IPS-15b (cell line): ENCODE measurements at regions not wholly inside any gene's neighbourhood (a gene's known extent, or its start where the extent isn't known, plus 50 kb on each side); places are given as distances from the start of the nearest gene placed in this dataset.
"Not testable (repeated sequence)": the region's sequence is repeated elsewhere in the genome, so short reads cannot be mapped to it uniquely, and the experiment has no call there.

Experiments
- H3K27me3 ChIP-seq: one replicate; pipeline ENCODE4 v1.6.1; 2013; ENCODE audit warnings: low read length; ENCODE audit not compliant: control insufficient read depth, insufficient read depth
- H3K36me3 ChIP-seq: one replicate; pipeline ENCODE4 v1.6.1; 2013; ENCODE audit warnings: low read length; ENCODE audit not compliant: control insufficient read depth, insufficient read depth
- H3K4me1 ChIP-seq: one replicate; pipeline ENCODE4 v1.6.1; 2013; ENCODE audit warnings: mild to moderate bottlenecking, low read length; ENCODE audit not compliant: control insufficient read depth, insufficient read depth
- H3K4me3 ChIP-seq: one replicate; pipeline ENCODE4 v1.5.1; 2013; ENCODE audit warnings: low read depth, low read length
- H3K9ac ChIP-seq: one replicate; pipeline ENCODE4 v1.6.1; 2013; ENCODE audit warnings: low read depth, mild to moderate bottlenecking, low read length
- H3K9me3 ChIP-seq: one replicate; pipeline ENCODE4 v1.6.1; 2013; ENCODE audit warnings: mild to moderate bottlenecking, low read length; ENCODE audit not compliant: control insufficient read depth, insufficient read depth

GRCh38 chrX:538311-538710, 92.3 kb upstream of the SHOX start:
- H3K9ac ChIP-seq, result no peak overlapping the region
- H3K27me3 ChIP-seq, result no peaks in the 10 kb centered on the region
- no peaks in the 10 kb centered on the region for H3K9me3 ChIP-seq
- no peaks in the 10 kb centered on the region for H3K4me1 ChIP-seq
- H3K36me3 ChIP-seq, result no peaks in the 10 kb centered on the region
- H3K4me3 ChIP-seq, result no peak overlapping the region

DNA sequence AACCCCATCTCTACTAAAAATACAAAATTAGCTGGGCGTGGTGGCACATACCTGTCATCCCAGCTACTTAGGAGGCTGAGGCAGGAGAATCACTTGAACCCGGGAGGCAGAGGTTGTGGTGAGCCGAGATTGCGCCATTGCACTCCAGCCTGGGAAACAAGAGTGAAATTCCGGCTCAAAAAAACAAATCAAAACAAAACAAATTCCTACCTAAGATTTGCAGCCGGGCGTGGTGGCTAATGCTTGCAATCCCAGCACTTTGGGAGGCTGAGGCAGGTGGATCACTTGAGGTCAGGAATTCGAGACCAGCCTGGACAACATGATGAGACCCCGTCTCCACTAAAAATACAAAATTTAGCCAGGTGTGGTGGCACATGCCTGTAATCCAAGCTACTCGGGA, 89.6 kb upstream of the SHOX start:
- not testable (repeated sequence) for H3K9ac ChIP-seq, H3K9me3 ChIP-seq, H3K4me1 ChIP-seq, H3K27me3 ChIP-seq, H3K36me3 ChIP-seq, H3K4me3 ChIP-seq

DNA sequence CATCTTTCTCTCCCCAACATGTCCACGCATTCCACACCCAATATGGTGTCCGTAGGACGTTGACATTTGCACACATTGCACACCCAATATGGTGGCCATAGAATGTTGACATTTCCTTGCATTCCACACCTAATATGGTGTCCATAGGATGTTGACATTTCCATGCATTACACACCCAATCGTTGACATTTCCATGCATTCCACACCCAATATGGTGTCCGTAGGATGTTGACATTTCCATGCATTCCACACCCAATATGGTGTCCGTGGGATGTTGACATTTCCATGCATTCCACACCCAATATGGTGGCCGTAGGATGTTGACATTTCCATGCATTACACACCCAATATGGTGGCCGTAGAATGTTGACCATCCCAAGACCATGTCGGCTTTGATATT, 88.4 kb upstream of the SHOX start:
- no peak overlapping the region for H3K4me3 ChIP-seq
- no peaks in the 10 kb centered on the region for H3K9me3 ChIP-seq
- no peaks in the 10 kb centered on the region for H3K27me3 ChIP-seq
- no peak overlapping the region for H3K9ac ChIP-seq
- H3K4me1 ChIP-seq, result no peaks in the 10 kb centered on the region
- no peaks in the 10 kb centered on the region for H3K36me3 ChIP-seq

DNA sequence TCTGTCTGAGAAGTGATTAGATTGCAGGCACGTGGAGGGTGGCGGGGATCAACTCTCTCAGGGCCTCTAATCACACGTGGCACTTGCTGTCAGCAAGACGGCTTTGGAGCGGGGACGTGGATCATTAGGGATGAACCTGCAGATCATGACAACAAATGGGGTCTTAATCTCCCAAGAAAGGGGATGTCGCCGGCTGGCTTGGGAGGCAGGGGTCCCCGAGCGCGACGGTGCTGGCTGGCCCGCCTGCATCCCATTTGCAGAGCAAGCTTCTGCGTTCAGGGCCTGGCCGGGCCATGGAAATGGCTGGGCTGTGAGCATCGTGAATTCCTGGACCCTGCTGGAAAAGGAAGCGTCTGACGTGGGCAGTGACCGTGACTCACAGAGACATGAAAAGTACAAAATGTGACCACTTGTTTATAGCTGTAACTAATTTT, 85.1 kb upstream of the SHOX start:
- Histone ChIP-seq H3K4me3 (no peak overlapping the region), H3K36me3 (no peaks in the 10 kb centered on the region), H3K9me3 (no peaks in the 10 kb centered on the region), H3K27me3 (no peaks in the 10 kb centered on the region), H3K9ac (no peak overlapping the region), H3K4me1 (no peaks in the 10 kb centered on the region)

DNA sequence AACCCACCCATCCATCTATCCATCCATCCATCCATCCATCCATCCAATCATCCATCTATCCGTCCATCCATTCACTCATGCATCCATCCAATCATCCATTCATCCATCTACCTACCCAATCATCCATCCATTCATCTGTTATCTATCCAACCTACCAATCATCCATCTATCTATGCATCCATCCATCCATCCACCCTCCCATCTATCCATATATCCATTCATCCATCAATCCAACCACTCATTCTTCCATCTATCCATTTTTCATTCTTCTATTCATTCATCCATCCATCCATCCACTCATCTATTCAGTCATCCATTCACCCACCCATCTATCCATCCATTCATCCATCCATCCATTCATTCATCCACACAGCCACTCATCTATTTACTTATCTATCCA, 80.1 kb upstream of the SHOX start:
- Histone ChIP-seq H3K27me3 (no peaks in the 10 kb centered on the region), H3K9ac (no peak overlapping the region), H3K4me3 (no peak overlapping the region), H3K4me1 (no peaks in the 10 kb centered on the region), H3K9me3 (no peaks in the 10 kb centered on the region), H3K36me3 (no peaks in the 10 kb centered on the region)

GRCh38 chrX:551306-551705, 79.3 kb upstream of the SHOX start:
- no peaks in the 10 kb centered on the region for H3K4me1 ChIP-seq
- H3K27me3 ChIP-seq, result no peaks in the 10 kb centered on the region
- no peaks in the 10 kb centered on the region for H3K9me3 ChIP-seq
- no peak overlapping the region for H3K9ac ChIP-seq
- no peaks in the 10 kb centered on the region for H3K36me3 ChIP-seq
- H3K4me3 ChIP-seq, result no peak overlapping the region

- Histone ChIP-seq H3K9me3 (no peaks in the 10 kb centered on the region), H3K4me1 (no peaks in the 10 kb centered on the region), H3K9ac (no peak overlapping the region), H3K4me3 (no peak overlapping the region), H3K27me3 (no peaks in the 10 kb centered on the region), H3K36me3 (no peaks in the 10 kb centered on the region)
These were observed 78.1 kb upstream of the SHOX start for GRCh38 chrX:552496-552895.

DNA sequence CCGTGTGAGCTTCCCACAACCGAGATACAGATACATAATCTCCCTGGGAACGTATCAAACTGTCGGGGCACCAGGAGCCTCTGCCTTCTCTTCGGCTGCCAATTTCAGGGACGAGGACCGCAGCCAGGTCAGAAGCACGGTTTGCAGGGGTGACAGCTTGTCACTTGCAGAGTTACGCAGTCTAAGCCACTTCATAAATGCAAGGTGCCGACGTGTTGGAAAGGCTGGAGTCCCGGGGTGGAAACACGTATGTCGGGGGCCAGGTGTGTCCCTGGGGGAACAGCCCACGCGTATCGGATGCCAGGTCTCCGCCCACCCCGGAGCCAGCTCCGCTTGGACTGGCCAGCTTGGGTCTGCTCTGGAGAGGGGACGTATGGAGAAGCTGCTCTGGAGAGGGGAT, 76.3 kb upstream of the SHOX start:
- Histone ChIP-seq H3K4me3 (no peak overlapping the region), H3K9me3 (no peaks in the 10 kb centered on the region), H3K36me3 (no peaks in the 10 kb centered on the region), H3K27me3 (no peaks in the 10 kb centered on the region), H3K4me1 (no peaks in the 10 kb centered on the region), H3K9ac (no peak overlapping the region)

DNA sequence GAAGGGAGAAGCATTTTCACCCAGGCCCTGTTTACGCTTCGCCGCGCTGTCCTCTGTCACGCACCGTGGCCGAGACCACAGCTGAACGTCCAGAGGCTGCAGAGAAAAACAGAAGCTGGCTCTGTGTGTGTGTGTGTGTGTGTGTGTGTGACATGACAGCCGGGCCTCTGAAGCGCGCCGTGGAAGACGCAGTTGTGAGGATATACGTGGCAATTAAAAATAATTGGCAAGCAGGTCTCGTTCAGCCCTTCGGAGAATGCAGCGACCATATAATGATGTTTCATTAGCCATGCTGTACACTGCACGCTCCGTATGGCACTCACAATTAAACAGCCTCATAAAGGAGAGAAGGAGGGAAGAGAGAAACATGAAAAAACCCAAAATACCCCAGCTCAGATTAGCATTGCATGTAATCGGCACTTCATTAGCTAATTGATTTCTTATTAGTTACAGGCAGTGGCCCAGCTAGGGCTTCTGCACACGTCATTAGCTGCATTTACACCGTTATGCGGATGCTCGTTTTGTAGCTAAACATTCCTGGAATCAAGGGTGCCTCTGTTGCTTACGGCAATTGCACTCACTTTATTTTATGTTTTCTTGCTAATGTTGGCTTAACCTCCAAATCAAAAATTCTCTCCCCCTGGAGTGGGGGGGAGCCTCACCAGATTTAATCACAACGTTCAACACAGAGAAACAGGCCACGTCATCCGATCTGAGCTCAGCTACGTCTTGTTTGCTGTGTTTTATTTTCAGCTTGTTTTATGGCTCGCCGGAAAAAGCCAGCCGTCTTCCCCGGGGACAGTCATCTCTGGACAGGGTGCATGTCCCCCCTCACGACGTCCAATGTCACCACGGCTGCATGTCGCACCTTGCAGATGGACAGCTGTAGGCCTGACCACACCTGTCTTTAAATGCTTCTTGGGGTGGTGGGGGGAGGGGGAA, 74.6 kb upstream of the SHOX start:
- no peaks in the 10 kb centered on the region for H3K9me3 ChIP-seq
- H3K4me1 ChIP-seq, result no peaks in the 10 kb centered on the region
- no peak overlapping the region for H3K9ac ChIP-seq
- no peak overlapping the region for H3K4me3 ChIP-seq
- no peaks in the 10 kb centered on the region for H3K27me3 ChIP-seq
- no peaks in the 10 kb centered on the region for H3K36me3 ChIP-seq

- H3K9ac ChIP-seq, H3K9me3 ChIP-seq, H3K4me3 ChIP-seq, H3K4me1 ChIP-seq, H3K36me3 ChIP-seq, H3K27me3 ChIP-seq: not testable (repeated sequence)
These were observed 73.0 kb upstream of the SHOX start for GRCh38 chrX:557601-558000.

DNA sequence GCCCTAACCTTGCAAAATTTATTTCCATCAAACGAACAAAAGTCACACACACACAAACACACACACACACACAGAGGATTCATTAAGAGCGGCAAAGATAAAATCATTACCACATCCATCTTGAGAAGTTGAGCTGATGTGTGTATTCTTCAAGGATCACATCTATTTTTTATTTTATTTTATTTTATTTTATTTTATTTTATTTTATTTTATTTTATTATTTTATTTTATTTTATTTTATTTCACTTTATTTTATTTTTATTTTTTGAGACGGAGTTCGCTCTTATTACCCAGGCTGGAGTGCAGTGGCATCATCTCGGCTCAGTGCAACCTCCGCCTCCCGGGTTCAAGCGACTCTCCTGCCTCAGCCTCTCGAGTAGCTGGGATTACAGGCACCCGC, 71.3 kb upstream of the SHOX start:
- not testable (repeated sequence) for H3K9me3 ChIP-seq

DNA sequence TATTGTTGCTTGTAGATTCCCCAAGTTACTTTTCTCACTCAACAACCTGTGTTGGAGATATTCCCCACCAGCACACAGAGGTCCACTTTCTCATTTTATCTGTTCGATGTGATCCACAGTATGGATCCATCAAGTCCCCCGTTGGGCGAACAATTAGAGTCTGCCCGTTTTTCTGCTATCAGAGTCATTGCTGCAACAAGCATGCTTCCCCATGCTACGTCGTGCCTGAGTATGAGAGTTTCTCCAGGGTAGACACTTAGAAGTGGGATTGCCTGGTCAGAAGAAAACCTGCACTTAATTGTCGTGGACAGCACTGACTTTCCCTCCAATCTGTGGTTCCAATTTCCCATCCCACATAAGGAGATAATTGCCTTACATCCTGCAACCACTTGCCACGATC, 62.7 kb upstream of the SHOX start:
- no peak overlapping the region for H3K4me3 ChIP-seq
- H3K27me3 ChIP-seq, result no peaks in the 10 kb centered on the region
- no peaks in the 10 kb centered on the region for H3K9me3 ChIP-seq
- H3K9ac ChIP-seq, result no peak overlapping the region
- no peaks in the 10 kb centered on the region for H3K4me1 ChIP-seq
- H3K36me3 ChIP-seq, result no peaks in the 10 kb centered on the region

More for the DNA sequence above, 71.3 kb upstream of the SHOX start:
- H3K4me3 ChIP-seq, H3K9ac ChIP-seq, H3K4me1 ChIP-seq, H3K36me3 ChIP-seq, H3K27me3 ChIP-seq: not testable (repeated sequence)
